GM18507 (cell line): ENCODE measurements at regions not wholly inside any gene's neighbourhood (a gene's known extent, or its start where the extent isn't known, plus 50 kb on each side); places are given as distances from the start of the nearest gene placed in this dataset.
"Not testable (repeated sequence)": the region's sequence is repeated elsewhere in the genome, so short reads cannot be mapped to it uniquely, and the experiment has no call there.

Experiments
- DNase-seq: peaks from one replicate; pipeline ENCODE4 v3.0.0; 2011; ENCODE audit warnings: low read depth; ENCODE audit not compliant: insufficient read length; ENCODE audit errors: extremely low spot score
- FAIRE-seq: peaks from 2 replicates; lab custom pipeline; 2011; peaks lifted over from hg19 to GRCh38; lab: Jason Lieb, UNC

DNA sequence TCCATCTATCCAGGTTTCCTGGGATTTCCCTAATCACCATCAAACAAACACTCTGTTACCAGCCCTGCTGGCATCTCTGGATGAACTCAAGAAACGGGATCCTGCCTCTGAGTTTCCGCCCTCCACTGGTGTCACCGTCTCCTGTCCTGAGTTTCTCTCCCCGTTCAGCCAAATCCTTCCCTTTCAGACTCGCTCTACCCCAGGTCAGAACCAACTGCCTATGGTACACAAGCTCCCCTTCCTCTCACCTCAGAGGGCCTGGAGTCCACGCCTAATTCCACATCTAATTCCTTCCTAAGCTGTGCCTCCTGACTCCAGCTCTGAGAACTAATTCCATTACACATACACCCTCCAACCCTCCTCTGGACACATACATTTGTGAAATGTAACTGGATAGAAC is 96.1 kb downstream of the SHANK2 start:
- FAIRE-seq, result no peak
- no peak for DNase-seq

DNA sequence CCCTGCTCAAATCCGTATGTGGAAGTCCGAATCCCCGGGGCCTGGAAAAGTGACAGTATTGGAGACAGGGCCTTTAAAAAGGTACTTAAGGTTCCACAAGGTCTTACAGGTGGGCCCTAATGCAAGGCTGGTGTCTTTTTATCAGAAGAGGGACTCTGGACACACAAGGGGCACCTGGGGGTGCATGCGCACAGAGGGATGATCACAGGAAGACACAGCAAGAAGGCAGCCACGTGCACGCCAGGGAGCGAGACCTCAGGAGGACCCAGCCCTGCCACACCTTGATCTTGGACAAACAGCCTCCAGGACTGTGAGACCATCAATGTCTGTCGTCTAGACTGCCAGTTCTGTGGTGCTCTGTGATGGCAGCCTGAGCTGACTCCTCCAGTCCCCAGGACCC is 96.5 kb downstream of the SHANK2 start:
- DNase-seq (no peak), FAIRE-seq (no peak)

DNA sequence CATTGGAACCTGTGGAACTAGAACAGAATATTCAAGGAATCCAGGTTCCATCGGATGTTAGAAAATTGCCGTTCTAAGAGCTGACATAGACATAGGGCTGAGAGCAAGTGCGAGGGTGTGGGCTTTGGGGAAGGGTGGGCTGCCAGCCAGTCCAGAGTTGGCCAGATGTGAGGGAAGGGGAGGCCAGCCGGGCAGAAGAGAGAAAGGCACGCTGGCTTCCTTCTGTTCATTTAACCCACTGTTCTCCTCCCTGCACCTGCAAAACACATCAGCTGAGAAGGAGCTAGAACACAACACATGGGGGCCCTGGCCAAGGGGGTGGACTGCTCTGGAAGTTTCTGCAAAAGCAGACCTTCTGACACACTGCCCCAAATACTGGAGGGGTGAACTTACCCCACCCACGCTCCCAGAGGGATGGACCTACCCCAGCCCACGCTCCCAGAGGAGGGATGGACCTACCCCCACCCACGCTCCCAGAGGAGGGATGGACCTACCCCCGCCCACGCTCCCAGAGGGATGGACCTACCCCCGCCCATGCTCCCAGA is 98.0 kb downstream of the SHANK2 start:
- FAIRE-seq (no peak), DNase-seq (no peak)

DNA sequence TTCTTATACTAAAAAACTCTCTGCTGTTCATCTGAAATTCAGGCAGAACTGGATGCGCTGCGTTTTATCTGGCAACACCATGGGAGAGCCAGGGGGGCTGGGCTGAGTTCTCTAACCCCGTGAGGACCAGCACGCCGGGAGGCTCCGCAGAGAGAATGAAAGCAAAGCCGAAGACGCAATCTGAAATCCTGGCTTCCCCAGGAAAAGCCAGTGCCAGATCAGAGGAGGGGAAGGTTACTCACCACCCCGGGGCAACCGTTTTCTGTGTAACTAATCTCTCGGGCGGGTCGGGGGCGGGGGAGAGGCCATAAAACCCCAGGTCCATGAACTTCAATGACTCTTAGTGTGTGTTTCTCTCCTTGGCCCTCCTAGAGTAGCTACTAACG is 99.4 kb downstream of the SHANK2 start:
- FAIRE-seq (no peak), DNase-seq (no peak)

DNA sequence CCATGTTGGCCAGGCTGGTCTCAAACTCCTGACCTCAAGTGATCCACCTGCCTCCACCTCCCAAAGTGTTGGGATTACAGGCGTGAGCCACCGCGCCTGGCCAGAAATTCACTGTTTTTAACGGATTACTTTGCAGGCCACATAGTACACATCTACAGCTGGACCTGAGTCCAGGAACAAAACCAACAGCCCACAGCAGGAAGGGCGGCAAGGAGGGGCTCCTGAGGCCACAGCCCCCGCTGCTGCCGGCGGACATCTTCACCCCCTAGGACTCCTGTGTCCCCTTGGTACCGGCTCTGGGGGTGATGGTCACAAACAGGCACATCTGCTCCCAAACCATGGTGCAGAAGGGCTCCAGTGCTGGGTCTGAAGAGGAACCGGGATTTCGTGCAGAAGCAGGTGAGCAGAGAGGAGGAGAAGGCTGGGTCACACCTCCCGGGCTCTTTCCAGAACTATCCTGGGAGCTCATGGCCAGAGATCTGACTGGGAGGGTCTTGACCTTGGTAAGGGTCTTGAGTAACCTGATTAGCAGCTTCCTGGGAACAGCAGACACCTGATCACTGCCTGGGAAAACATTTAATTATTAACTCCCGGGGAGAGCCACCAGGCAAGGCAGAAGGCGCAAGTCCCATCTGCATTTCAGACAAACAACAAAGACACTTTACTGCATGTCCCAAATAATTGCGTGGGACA is 99.9 kb downstream of the SHANK2 start:
- DNase-seq, FAIRE-seq: not testable (repeated sequence)

DNA sequence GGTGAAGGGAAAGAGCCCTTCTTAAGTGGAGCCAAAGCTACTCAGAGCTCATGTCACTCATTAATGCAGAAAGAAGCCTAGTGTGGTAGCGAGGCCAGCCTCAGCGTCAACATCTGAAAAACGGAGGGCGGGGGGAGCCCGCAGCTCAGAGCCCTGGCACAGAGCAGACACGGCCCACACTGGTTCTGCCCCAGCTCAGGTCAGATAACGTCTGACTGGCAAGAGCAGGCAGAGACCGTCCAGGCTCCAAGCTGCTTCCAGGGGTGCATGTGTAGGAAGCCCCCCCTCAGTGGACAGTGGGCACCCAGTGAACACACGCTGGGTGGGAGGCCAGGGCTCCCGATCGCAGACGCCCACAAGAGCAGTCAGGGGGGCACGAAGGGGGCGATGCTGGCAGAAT is 100.8 kb downstream of the SHANK2 start:
- no peak for DNase-seq
- no peak for FAIRE-seq

DNA sequence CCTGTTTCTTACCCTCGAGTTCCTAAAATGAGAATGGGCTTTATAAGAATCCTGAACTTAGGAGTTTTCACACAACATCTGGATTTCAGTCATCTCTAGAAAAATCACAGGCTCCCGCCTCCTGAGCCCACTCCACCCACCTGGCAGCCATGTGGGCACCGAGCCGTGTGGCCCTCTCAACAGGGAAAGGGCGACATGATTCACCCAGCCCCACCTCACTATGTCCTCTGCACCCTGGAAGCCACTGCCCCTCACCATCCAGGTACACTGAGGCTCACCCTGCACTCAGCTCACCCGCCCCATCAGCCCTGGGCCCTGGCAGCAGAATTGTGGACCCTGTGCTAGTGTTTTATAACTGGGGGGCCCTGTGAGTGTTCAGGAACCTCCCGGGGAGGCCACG is 101.5 kb downstream of the SHANK2 start:
- DNase-seq (no peak), FAIRE-seq (no peak)

DNA sequence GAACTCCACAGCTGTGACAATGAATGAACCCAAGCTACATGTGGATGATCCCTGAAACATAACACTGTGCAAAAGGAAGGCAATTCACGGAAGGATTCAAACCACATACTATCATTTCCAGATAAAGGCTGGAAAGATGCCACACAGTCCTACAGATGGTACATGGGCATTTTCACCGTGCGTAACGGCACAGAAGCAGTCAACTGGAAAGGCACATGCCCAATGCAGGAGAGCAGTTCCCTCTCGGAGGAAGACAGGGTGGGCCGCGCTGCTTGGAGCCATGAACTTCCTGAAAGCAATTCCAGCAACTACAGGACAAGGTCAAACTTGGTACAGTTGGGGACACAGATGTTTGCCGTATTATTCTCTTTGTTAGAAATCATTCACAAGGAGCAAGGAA is 103.7 kb downstream of the SHANK2 start:
- DNase-seq (no peak), FAIRE-seq (no peak)

DNA sequence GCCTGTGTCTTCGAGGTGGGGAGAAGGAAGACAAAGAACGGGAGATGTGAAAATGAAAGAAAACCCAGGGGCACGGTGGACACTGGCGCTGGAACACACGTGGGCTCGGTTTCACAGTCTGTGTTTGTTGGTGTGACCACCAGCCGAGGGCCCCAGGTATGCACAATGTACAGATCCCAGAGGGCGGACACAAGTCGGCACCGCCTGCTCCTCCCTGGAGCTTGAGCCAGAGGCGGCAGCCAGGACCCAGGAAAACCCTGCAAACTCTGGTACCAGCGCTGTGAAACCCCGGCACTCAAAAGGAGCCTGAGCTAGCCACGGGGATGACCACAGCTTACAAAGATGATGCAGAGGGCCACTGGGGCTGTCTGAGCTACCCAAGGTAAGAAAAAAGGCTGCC is 105.0 kb downstream of the SHANK2 start:
- DNase-seq, result no peak
- FAIRE-seq, result no peak

DNA sequence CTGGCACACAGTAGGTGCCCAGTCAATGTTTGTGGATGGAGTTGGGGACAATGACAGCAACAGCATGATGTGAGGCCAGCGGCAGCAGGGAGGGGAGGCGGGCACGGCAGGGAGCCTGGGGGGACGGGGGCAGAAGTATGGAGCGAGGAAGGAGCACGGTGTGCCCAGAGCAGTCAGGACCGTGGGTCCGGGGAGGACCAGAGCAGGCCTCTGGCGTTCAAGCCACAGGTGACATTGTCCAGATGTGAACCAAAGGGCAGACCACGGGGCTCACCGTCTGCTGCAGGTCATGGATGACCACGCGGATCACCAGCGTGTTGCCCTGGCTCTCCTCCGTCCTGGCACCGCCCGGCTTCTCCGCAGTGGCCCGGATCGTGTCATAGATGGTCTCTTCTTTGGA is 105.5 kb downstream of the SHANK2 start:
- DNase-seq, result no peak
- FAIRE-seq, result no peak

DNA sequence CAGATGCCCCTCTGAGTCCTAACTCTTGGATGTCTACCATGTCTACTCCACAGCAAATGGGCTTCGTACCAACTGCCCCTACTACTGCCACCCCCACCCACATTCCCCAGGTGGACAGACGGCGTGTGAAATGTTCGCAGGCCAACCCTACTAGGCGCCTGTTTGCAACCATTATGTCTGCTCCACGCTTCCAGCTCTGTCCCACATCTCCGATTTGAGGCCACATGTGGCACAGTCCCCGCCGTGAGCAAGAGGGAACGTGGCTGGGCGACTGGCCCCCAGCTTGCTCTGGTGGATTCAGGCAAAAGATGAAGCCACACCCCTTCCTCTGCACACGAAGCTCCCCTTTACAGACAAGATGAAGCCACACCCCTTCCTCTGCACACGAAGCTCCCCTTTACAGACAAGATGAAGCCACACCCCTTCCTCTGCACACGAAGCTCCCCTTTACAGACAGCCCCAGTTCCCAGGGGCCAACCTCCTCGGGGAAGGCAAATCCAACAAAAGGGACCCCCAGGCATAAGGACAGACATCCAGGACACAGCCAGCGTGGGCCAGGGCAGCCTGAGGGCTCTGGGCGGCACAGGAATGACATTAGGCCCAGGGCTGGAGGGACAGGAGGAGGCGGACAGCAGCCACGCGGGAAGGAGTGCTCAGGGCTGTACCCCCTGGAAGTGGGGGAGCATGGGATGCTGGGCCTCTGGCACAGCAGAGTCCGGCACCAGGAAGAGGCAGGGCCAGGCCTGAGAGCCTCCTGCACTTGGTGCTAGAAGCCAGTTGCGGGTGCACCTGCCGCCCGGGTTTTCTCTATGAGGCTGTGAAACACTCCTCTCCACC is 106.2 kb downstream of the SHANK2 start:
- DNase-seq, result no peak
- FAIRE-seq, result no peak

DNA sequence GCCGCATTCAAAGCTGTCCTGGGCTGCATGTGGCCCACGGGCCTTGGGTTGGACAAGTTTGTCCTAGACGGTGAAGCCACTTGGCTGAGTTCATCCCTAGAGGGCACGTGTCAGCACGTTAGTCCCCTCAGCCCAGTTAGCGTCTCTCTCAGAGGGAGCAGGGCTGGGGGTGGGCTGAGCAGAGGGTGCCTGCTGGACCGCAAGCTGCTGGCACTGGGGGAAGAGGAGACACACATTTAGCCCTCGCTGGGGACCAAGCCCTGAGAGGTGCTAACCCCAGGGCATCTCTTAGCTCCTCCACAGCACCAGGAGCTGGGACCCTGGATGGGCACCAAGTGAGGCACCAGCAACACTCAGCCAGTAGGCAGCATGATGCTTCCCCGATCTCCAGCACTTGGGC is 107.0 kb downstream of the SHANK2 start:
- DNase-seq (no peak), FAIRE-seq (no peak)

DNA sequence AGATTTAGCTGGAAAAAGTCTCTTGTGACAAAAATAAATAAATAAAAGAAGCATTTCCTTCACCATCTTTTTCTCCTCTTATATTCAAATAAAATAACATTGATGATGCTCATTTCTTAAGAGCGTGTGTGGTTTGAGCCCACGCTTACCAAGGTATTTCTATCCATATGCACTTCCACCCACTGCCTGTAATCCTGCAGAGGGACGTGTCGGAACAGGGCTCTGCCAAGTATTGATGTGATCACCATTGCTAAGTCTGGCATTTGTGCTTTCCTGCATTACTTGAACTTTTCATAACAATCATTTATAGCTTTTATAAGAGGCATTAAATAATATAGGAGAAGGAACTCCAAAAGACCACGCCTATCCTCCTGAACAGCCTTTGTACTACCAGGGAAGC is 107.6 kb downstream of the SHANK2 start:
- no peak for DNase-seq
- no peak for FAIRE-seq

DNA sequence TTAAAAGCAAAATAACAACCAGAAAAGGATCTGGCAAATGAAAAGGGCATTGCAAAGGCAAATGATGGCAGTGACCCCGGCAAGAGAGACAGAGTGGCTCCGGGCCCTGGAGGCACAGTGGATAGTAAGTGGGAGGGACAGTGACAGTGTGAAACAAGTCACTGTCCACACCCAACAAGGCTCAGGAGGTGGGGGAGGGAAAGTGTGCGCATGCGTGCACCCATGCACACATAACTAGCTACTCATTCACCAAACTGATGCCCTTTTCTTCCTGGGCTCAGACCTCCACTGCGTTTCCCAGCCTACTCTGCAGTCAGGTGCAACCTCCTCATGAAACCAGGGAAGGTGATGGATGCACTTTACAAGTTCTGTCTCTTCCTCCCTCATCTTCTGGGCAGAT is 108.4 kb downstream of the SHANK2 start:
- DNase-seq (no peak), FAIRE-seq (no peak)

DNA sequence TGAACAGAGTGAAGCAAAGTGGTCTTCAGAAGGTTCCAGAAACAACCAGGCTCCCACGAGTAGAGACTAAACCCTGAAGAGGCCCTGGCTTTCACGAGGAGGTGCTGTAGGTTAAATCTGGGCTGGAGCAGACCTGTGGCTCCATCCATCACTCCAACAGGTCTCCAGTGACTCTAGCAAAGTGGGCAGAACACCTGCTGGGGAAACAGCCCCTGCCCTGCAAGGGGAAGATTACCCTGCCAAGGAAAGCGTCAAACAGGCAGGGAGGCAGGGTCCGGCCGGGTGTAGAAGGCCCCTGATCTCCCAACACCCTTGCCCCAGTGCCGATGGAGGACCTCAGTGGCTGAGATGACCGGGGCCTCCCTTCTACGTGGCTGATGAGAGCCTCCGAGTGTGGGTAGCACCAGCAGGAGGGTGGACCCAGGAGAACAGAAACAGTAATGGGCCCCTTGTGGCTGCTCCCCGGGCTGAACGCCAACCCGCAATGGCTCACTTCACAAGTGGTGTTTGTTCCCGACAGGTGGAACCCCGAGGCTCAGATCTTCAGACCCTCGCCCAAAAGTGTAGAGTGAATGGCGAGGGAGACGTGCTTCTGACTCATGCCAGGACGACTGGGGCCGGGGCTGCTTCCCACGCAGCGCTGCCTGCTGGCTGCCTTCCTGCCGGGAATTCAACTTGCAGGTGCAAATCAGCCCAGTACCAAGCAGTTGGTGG is 112.0 kb downstream of the SHANK2 start:
- DNase-seq (no peak), FAIRE-seq (no peak)

DNA sequence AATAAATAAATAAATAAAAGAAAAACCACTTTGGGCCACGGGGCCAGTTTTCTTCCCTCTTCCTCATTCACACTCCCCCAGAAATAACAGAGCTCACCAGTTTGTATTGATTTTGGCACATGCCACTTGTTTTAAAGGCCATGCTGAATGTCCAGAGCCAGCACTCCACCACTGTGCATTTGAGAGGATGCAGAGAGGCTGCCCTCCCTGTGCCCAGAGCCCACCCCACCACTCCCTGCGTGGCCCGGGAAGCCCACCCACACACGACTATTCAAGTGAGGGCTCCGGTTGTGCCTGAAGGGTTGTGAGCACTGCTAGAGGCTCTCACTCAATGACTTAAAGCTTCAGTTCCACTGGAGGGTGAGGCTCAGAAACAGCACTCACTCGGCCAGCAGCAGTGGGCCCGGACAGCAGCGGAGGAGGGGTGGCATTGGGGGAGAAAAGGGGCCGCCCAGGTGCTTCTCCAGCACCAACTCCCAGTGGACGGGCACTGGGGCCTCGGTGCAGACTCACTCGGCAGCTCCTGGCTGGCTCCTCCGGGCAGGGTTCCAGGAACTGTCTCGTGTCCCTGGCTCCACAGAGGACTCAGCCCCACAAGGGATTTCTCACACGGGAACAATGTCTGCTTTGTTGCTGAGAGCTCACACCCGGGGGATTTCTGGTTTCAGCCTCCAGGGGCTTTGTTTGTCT is 112.7 kb downstream of the SHANK2 start:
- no peak for FAIRE-seq

DNA sequence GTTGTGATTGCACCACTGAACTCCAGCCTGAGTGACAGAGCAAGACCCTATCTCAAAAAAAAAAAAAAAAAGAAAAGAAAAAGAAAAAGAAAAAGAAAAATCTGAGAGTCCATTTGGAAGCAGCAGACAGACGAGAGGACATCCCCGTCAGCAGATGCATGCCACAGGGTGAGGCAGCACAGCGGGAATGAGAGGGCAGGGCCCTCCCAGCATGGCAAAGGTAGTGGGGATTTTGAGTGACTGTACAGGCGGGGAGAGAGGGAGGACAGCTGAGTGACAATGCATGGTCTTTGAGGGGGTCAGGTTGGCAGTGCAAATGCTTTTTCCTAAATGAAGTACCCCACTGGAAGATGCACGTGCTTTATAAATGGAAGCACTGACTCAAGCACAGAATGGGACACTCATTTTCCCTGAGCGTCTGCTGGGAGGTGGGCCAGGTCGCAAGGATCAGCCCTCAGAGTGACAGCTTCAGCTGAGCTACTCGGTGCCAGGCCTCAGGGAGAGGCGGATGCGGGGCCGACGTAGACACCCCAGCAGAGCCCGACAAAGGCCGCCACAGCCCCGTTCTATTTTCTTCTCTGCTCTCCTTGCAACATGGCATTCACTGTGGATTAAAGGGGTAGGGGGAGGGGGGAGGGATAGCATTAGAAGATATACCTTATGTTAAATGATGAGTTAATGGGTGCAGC is 113.5 kb downstream of the SHANK2 start:
- FAIRE-seq, result no peak
- no peak for DNase-seq

More for the DNA sequence above, 112.7 kb downstream of the SHANK2 start:
- DNase-seq, result no peak

DNA sequence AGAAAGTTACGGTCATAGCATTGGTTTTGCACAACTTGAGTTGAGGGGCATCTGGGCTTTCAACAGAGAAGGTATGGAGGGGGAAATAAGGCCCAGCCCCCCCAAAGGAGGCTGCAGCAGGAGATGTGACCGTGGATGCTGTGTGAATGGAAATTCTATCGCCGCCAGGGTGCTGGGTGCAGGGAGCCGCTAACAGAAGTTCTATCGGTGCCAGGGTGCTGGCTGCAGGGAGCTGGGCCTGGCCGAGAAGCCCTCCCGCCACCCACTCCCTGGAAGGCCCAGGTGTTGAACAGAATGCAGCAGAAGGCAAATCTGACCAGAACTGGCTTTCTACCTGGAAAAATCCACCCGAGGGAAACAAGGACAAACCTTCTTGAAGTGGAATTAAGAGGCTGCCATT is 115.0 kb downstream of the SHANK2 start:
- DNase-seq (no peak), FAIRE-seq (no peak)
